GM18499 (cell line): ENCODE measurements at regions not wholly inside any gene's neighbourhood (a gene's known extent, or its start where the extent isn't known, plus 50 kb on each side); places are given as distances from the start of the nearest gene placed in this dataset.

Source experiments
- ATAC-seq: cut with Tn5 transposase; IDR thresholded peaks from one replicate; pipeline ENCODE4 v1.9.1; 2021; ENCODE audit warnings: moderate number of reproducible peaks; ENCODE audit not compliant: insufficient read depth, unreplicated experiment

- ATAC-seq, result no peak
These were observed 135.6 kb upstream of the ZNF236 start for GRCh38 chr18:76686737-76687231.

- ATAC-seq, result no peak
These were observed 136.5 kb upstream of the ZNF236 start for GRCh38 chr18:76685860-76686259.

DNA sequence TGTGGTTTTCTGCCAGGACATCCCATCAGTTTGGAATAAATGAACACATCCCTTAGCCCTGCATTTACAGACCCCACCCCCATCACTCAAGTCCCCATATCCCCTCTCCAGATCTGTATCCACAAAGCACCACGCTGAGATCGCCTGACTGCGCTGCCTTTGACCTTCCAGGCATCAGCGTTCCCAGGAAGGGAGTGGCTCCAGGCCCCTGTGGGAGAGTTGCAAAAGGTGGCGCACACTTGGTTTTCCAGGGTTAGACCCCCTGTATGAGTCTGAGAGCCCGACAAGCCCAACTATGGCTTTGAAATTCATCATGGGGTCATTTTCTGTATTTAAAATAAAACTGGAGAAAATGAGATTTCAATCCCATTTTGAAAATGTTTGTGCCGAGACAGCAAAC, 137.0 kb upstream of the ZNF236 start:
- no peak for ATAC-seq

- no peak for ATAC-seq
These were observed 138.1 kb upstream of the ZNF236 start for GRCh38 chr18:76684265-76684664.

GRCh38 chr18:76679945-76680344, 142.4 kb upstream of the ZNF236 start:
- ATAC-seq, result no peak

DNA sequence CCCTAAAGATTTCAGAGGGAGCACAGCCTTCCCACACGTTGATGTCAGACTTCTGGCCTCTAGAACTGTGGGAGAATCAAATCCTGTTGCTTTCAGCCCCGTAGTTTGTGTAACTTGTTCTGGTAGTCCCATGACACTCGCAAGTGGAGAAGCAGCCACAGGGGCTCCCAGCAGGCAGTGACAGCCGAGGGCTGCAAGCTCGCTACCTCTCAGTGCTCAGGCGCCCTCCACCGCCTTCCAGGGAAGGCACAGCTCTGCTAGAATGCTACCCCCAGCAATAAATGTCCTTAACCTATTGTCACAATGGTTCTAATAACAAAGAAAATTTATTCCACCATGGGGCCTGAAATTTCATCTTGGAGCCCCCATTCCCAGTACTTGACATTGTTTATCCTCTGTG, 143.1 kb upstream of the ZNF236 start:
- ATAC-seq, result no peak

GRCh38 chr18:76678248-76678647, 144.1 kb upstream of the ZNF236 start:
- ATAC-seq, result no peak

DNA sequence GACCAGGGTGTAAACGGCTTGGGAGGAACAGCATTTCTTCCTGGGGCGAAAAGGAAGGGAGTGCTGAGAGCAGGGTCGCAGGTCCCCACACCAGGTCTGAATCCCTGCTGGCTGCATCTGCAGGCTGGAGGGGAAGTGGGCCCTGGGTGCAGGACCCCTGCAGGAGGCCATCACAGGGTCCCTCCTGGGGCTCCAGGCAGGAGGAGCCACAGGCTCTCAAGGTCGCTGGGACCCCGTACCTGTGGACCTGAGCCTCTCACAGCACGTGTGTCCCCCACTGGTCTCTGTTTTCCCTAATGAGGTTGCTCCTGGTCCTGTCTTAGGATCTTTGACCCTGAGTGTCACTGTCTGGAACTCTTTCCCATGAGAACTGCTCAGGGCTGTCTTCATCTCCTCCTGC, 147.8 kb upstream of the ZNF236 start:
- ATAC-seq, result no peak

DNA sequence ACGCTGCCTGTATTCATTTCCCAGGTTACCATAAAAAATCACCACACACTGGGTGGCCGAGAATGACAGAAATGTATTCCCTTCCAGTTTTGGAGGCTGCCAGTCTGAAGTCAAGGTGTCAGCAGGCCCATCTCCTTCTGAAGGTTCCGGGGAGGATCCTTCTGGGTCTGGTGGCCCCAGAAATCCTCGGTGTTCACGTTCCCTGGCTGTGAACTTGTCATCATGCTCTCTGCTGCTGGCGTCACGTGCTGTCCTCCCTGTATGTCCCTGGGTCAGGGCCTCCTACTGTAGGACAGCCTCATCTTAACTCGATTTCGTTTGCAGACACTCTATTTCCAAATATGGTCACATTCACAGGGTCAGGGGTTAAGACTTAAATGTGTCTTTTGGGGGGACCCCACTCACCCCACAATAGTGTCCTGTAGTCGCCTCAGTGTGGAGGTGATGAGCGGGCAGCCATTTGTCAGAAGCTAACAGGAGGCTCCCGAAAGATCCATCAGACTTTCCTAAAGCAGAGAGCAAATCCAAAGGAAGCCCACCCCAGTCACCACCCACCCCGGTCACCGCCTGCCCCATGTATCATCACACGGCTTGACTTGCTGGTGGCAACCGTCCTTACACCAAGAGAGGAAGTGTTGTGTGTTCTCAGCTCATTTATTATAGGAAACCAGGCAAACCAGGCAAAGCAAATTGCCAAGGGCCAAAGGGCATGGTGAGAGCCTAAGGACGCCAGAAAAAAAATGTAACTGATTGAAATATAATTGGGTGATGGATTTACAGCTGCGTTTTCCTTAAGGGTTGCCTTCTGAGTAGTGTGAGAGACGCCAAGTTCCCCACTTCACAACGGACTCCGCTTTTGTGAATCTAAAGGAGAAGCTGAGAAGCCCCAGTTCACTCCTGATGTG, 148.8 kb upstream of the ZNF236 start:
- ATAC-seq, result no peak

GRCh38 chr18:76672627-76673026, 149.7 kb upstream of the ZNF236 start:
- ATAC-seq, result no peak

- no peak for ATAC-seq
These were observed 151.6 kb upstream of the ZNF236 start for GRCh38 chr18:76670564-76671288.

DNA sequence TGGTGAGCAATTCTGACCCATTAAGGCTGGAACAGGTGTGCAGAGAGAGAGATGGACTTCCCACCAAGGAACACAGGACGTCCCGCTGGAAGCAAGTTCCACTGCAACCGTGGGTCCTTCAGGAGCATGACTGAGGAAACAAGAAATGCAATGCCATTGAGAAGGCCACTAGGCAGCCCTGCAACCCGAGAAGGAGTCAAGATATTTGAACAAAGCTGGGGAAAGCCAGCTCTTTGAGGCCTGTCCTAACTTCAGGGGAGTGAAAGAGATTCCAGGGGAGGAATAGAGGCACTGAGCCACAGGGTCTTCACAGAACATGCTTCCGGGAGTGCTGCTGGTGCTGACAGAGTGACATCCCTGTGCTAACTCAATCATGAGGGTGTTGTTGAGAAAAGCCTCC, 153.8 kb upstream of the ZNF236 start:
- no peak for ATAC-seq

DNA sequence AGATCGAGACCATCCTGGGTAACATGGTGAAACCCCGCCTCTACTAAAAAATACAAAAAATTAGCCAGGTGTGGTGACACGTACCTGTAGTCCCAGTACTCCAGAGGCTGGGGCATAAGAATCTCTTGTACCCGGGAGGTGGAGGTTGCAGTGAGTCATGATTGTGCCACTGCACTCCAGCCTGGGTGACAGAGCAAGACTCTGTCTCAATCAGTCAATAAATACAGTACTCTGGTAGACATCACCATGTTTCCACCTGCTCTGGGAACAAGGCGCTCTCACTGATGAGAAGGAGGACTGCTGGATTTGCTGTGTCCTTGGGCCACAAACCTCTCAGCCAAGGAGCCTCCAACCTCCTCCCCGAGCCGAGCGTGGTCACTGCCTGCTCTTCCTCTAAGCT, 154.2 kb upstream of the ZNF236 start:
- ATAC-seq, result no peak

DNA sequence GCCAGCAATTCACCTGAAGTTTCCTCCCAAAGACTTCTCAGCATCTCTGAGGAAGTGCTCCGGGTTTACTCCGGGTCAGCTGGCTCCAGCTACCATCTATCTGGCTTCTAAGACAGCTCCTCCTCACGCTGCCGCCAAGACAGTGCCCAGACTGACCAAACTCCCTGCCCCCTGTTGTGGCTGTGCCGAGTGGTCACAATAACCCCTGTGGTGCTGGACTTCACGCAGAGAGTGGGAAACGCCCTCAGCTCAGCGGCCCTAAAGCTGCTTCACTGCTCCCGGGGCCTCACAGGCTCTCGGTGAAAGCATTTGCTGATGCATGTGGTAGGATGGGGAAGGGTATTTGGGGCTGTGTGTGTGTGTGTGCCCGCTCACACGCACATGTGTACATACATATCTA, 154.8 kb upstream of the ZNF236 start:
- ATAC-seq, result no peak

GRCh38 chr18:76662626-76663025, 159.7 kb upstream of the ZNF236 start:
- ATAC-seq, result no peak

DNA sequence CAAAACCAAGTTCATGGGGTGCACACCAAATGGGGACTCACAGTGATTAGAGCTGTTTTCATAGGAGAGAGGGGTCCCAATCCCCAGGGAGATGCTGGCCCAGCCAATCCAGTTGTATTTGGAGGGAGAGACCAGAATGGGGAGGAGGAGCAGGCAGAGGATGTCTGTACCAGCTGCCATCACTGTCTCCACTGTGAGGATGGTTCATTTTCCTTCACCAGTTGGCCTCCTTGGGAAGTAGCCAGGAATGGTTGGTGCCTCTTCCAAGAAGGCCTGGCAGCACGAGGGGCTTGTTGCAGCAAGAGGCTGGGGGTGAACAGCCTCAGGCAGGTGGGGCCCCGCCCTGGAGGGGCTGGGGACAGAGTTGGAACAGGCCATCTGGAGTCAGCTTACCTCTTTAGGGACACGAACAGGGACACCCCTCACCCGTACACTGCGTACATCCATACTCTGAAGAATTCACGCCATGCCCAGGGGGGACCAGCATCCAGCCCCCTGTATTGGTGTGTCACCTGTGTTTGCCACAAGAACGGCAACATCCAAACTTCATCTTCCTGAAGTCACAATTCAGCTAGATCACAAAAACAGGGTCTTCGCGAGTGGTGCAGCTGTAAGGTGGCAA, 161.7 kb upstream of the ZNF236 start:
- ATAC-seq, result no peak

DNA sequence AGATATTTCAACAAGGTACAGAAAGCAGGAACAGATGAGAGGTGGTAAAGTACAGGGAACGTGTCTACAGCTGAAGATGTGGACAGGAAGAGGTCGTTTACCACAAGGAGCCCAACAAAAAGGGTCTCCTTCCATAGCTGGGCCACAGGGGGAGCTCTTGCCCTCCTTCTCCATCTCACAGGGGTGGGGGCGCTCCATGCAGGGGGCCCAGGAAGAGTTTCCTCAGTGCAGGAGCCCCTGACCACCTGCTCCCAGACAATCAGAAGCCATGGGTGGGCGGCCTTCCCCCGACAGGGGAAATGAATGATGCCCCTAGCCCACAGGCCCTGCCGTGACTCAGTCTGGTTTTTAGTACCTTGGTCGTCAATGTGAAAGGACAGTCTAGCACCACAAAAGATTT, 163.6 kb upstream of the ZNF516 start:
- no peak for ATAC-seq

- ATAC-seq, result no peak
These were observed 162.9 kb upstream of the ZNF516 start for GRCh38 chr18:76657911-76658470.

DNA sequence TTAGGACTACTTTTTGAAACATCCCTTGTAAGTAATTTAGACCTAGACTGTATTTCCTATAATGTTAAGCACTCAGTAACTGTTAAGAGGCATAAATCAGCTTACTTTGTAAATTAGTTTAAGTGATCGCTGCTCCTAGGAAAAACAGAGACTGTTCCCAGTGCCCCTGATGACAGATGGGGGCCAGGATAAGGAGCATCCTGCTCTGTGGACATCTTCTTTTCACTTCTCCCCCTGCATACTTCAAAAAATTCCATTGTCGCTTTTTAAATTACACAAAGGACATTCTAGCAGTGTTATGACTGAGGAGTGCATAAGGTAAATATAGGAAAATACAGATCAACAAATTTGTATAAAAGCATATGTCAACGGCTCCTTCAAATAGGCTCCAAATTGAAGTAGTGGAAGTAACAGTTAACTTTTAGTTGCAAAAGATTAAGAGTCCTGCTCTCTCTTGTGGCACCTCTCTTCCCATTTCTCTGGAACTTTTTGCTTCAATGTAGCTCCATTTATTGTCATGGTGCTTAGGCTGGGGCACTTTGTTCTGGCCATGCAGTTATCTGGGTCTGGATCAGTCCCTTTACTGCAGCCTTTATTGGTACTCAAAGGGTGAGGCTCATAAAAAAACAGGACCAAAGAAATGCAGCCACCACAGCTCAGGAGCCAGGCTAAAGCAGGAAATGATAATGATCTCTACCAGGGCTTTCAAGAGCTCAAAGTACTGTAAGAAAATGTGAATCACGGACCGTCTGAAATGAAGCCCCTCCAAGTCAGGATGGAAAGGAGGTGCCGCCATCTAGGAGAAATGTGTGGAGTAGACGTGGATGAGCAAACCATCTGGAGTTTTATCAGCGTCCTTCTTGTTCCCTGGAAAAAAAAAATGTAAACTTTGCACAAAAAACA, 162.1 kb upstream of the ZNF516 start:
- no peak for ATAC-seq

- no peak for ATAC-seq
These were observed 159.5 kb upstream of the ZNF516 start for GRCh38 chr18:76654577-76654976.
